HepG2 (cell line): ENCODE measurements at regions not wholly inside any gene's neighbourhood (a gene's known extent, or its start where the extent isn't known, plus 50 kb on each side); places are given as distances from the start of the nearest gene placed in this dataset.

Experiments
- ATAC-seq: fragments of 200-7000 bp; cut with Tn5 transposase; 3 replicates; pipeline ENCODE4 v1.9.1; 2020; ENCODE audit warnings: mild to moderate bottlenecking, moderate library complexity
- BruUV-seq: library from RNA; stranded (reverse); fragments of 400-500 nt; replicated peaks from 2 replicates; lab custom pipeline; 2021; lab: Mats Ljungman, UMichigan
- CTCF ChIA-PET: fragments of 300-600 bp; formaldehyde crosslinking; extraction: SDS; loops from one replicate; lab custom pipeline; 2021; ENCODE audit warnings: low total read pairs, inconsistent platforms, low intra/inter-chr PET ratio; lab: Yijun Ruan, JAX
- POLR2A ChIA-PET: fragments of 350-600 bp; sonication (Branson Sonifier 250); formaldehyde crosslinking; loops from one replicate; lab custom pipeline; 2020; ENCODE audit warnings: antibody characterized with exemption, inconsistent platforms; lab: Yijun Ruan, JAX
- DNase-seq: peaks from one replicate; pipeline ENCODE4 v3.0.0-alpha.2; 2015; ENCODE audit warnings: low spot score
- FAIRE-seq: peaks from 3 replicates; lab custom pipeline; 2011; peaks lifted over from hg19 to GRCh38; lab: Jason Lieb, UNC
- H2AFZ ChIP-seq: one replicate; pipeline ENCODE4 v1.6.1; 2011; ENCODE audit warnings: low read length, inconsistent platforms
- H3K27ac ChIP-seq: fragments of 300-600 bp; 3 replicates; pipeline ENCODE4 v1.8.0; 2011; ENCODE audit warnings: mixed run types, mild to moderate bottlenecking, mixed read lengths, low read length, inconsistent platforms; ENCODE audit not compliant: insufficient read depth; ENCODE audit errors: extremely low read length
- H3K27me3 ChIP-seq, 2 experiments: fragments of 200-600 bp in 1 of 2; 2 replicates in 1 of 2; 3 replicates in 1 of 2; pipeline versions ENCODE4 v1.6.0 to v1.8.0; 2011; ENCODE audit warnings: low read length in 2 of 2, mild to moderate bottlenecking in 2 of 2, moderate library complexity in 2 of 2, inconsistent platforms in 1 of 2; ENCODE audit not compliant: insufficient read depth in 2 of 2, control insufficient read depth in 1 of 2
- H3K36me3 ChIP-seq, 2 experiments: fragments of 200-600 bp in 1 of 2; replicated peaks in 1 of 2; 2 replicates in 1 of 2; 3 replicates in 1 of 2; pipeline versions ENCODE4 v1.5.1 to v1.8.0; 2011; ENCODE audit warnings: low read length in 2 of 2, inconsistent platforms in 1 of 2; ENCODE audit not compliant: insufficient read depth in 2 of 2, control insufficient read depth in 1 of 2
- H3K4me1 ChIP-seq: 2 replicates; pipeline ENCODE4 v1.5.1; 2012; ENCODE audit warnings: low read length, inconsistent platforms; ENCODE audit not compliant: insufficient read depth
- H3K4me2 ChIP-seq: 2 replicates; pipeline ENCODE4 v1.6.0; 2011; ENCODE audit warnings: low read depth, low read length, inconsistent platforms
- H3K4me3 ChIP-seq, 3 experiments: fragments of 200-600 bp in 1 of 3; sonication (generic), shearing (Covaris generic) in 1 of 3; replicated peaks in 1 of 3; 2 replicates each; pipeline ENCODE4 v1.5.1; 2011 to 2016; ENCODE audit warnings: low read length in 3 of 3, inconsistent platforms in 2 of 3, low read depth in 2 of 3, mild to moderate bottlenecking in 2 of 3, control low read depth in 1 of 3, mixed read lengths in 1 of 3; ENCODE audit not compliant: insufficient read depth in 1 of 3
- H3K79me2 ChIP-seq: one replicate; pipeline ENCODE4 v1.6.1; 2011; ENCODE audit warnings: low read length, inconsistent platforms; ENCODE audit not compliant: insufficient read depth
- H3K9ac ChIP-seq: 2 replicates; pipeline ENCODE4 v1.6.0; 2011; ENCODE audit warnings: mild to moderate bottlenecking, low read depth, low read length, inconsistent platforms; ENCODE audit not compliant: insufficient read depth
- H3K9me3 ChIP-seq: 2 replicates; pipeline ENCODE4 v1.5.1; 2012; ENCODE audit warnings: mild to moderate bottlenecking, low read length
- H4K20me1 ChIP-seq: 2 replicates; pipeline ENCODE4 v1.6.0; 2011; ENCODE audit warnings: inconsistent platforms, mild to moderate bottlenecking, low read length, moderate library complexity; ENCODE audit not compliant: insufficient read depth
- KDM2A ChIP-seq: sonication (generic); formaldehyde crosslinking; IDR thresholded peaks from 2 replicates; pipeline ENCODE4 v1.4.0; 2020; ENCODE audit warnings: low read depth, missing genetic modification reagents, borderline replicate concordance
- KDM4B ChIP-seq: sonication (generic); formaldehyde crosslinking; IDR thresholded peaks from 2 replicates; pipeline ENCODE4 v1.4.0; 2020; ENCODE audit warnings: missing genetic modification reagents
- NBN ChIP-seq: fragments of 450-650 bp; conservative IDR thresholded peaks from 2 replicates; pipeline ENCODE4 v1.6.1; 2017
- POLR2AphosphoS2 ChIP-seq: IDR thresholded peaks from 2 replicates; pipeline ENCODE4 v1.6.1; 2011; ENCODE audit warnings: low read depth, low read length, improper control_type of control experiment
- RFXAP ChIP-seq: sonication (generic); formaldehyde crosslinking; IDR thresholded peaks from 2 replicates; pipeline ENCODE4 v1.4.0; 2020; ENCODE audit warnings: missing genetic modification reagents, borderline replicate concordance
- SP2 ChIP-seq: sonication (generic); formaldehyde crosslinking; IDR thresholded peaks from 2 replicates; pipeline ENCODE4 v1.5.1; 2020; ENCODE audit warnings: mild to moderate bottlenecking, missing genetic modification reagents
- STAT5B ChIP-seq: sonication (generic); formaldehyde crosslinking; IDR thresholded peaks from 2 replicates; pipeline ENCODE4 v1.4.0; 2020; ENCODE audit warnings: missing genetic modification reagents
- TARDBP ChIP-seq: sonication (generic); formaldehyde crosslinking; IDR thresholded peaks from 2 replicates; pipeline ENCODE4 v1.8.0; 2022; ENCODE audit warnings: mild to moderate bottlenecking, missing genetic modification reagents
- ZBTB21 ChIP-seq: sonication (generic); formaldehyde crosslinking; IDR thresholded peaks from 2 replicates; pipeline ENCODE4 v1.4.0; 2020; ENCODE audit warnings: missing genetic modification reagents
- ZNF30 ChIP-seq: sonication (generic); formaldehyde crosslinking; IDR thresholded peaks from 2 replicates; pipeline ENCODE4 v1.5.0; 2020; ENCODE audit warnings: mild to moderate bottlenecking, missing genetic modification reagents
- ZNF329 ChIP-seq: sonication (generic); formaldehyde crosslinking; IDR thresholded peaks from 2 replicates; pipeline ENCODE4 v1.9.0; 2021; ENCODE audit warnings: low read depth, mild to moderate bottlenecking, missing genetic modification reagents
- ZNF451 ChIP-seq: sonication (generic); formaldehyde crosslinking; IDR thresholded peaks from 2 replicates; pipeline ENCODE4 v1.5.0; 2020; ENCODE audit warnings: mild to moderate bottlenecking, missing genetic modification reagents
- ZNF503 ChIP-seq: sonication (generic); formaldehyde crosslinking; IDR thresholded peaks from 2 replicates; pipeline ENCODE4 v1.4.0; 2020; ENCODE audit warnings: missing genetic modification reagents
- ZNF558 ChIP-seq: sonication (generic); formaldehyde crosslinking; IDR thresholded peaks from 2 replicates; pipeline ENCODE4 v1.9.0; 2022; ENCODE audit warnings: mild to moderate bottlenecking, missing genetic modification reagents, borderline replicate concordance
- ZNF562 ChIP-seq: sonication (generic); formaldehyde crosslinking; IDR thresholded peaks from 2 replicates; pipeline ENCODE4 v1.8.0; 2022; ENCODE audit warnings: missing genetic modification reagents, borderline replicate concordance
- ZNF749 ChIP-seq: sonication (generic); formaldehyde crosslinking; IDR thresholded peaks from 2 replicates; pipeline ENCODE4 v1.8.0; 2022; ENCODE audit warnings: mild to moderate bottlenecking, missing genetic modification reagents, moderate library complexity, borderline replicate concordance
- ZNF839 ChIP-seq: sonication (generic); formaldehyde crosslinking; IDR thresholded peaks from 2 replicates; pipeline ENCODE4 v1.4.0; 2020; ENCODE audit warnings: missing genetic modification reagents, mild to moderate bottlenecking, borderline replicate concordance
- WGBS: methylation state at CpG from one replicate; pipeline ENCODE4 v1.1.6; 2017; ENCODE audit warnings: low lambda C conversion rate; 5-methylcytosine and 5-hydroxymethylcytosine counted together
- in situ Hi-C: cut with HindIII; loops from 2 replicates; pipeline ENCODE4 v1.10.0; 2017; ENCODE audit warnings: low pct_unique_long_range_greater_than_20kb; ENCODE audit not compliant: extremely low pct_ligation_motif_present
- intact Hi-C: fragments of 100-400 bp; cut with micrococcal nuclease; formaldehyde crosslinking; loops from one replicate; pipeline ENCODE4 v1.10.0; 2022; ENCODE audit not compliant: unreplicated experiment
- TF ChIP-seq, protein P1 (sequence below): sonication (generic); formaldehyde crosslinking; conservative IDR thresholded peaks from 2 replicates; pipeline ENCODE4 v1.4.0; 2020; ENCODE audit warnings: missing genetic modification reagents

GRCh38 chr19:30266687-30267086, 105.5 kb upstream of the ZNF536 start:
- Histone ChIP-seq H3K9ac (no peak overlapping the region), H3K27me3 (peaks cover 5 to 32% of the 10 kb centered on the region in 2 experiments; a peak in 4 of 5 replicates), H3K4me1 (no peaks in the 10 kb centered on the region), H4K20me1 (no peaks in the 10 kb centered on the region), H3K27ac (no peak overlapping the region), H3K9me3 (no peaks in the 10 kb centered on the region), H3K79me2 (no peaks in the 10 kb centered on the region), H3K4me2 (no peak overlapping the region), H3K4me3 (no peak overlapping the region), H2AFZ (no peak overlapping the region), H3K36me3 (no peaks in the 10 kb centered on the region)
- POLR2A ChIA-PET = no interaction called here
- no TSS peak for BruUV-seq
- in situ Hi-C loops (no loop called here), intact Hi-C loops (no loop called here)
- TF ChIP-seq POLR2AphosphoS2 (no peak), ZNF562 (CRISPR knock-in tag) (no peak), KDM4B (CRISPR knock-in tag) (no peak), ZNF839 (CRISPR knock-in tag) (no peak)
- CTCF ChIA-PET = no interaction called here
- FAIRE-seq (no peak), DNase-seq (no peak), ATAC-seq (no peak)
- WGBS = 18% methylated on average over 6 of the region's 6 CpGs

DNA sequence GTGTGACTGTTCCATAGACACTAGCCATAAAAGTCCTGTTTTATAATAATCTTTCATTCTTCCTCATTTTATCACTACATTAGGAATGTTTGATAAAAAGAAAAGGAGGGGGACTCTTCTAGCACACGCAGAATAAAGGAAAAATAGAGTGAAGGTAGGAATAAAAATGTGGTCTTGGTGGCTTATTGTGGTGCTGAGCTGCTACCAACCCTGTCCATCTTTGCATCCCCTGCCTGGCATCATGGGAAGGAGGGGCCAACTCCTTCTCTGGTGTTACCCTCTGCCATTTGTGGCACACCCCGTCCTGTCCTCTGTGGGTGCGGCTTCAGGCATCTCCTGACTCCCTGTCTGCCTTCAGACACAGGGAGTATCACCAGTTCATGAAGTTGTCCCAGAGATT, 104.9 kb upstream of the ZNF536 start:
- Histone ChIP-seq H3K9ac (no peak overlapping the region), H3K27me3 (peaks cover 5 to 32% of the 10 kb centered on the region in 2 experiments; a peak in 4 of 5 replicates), H3K9me3 (no peaks in the 10 kb centered on the region), H4K20me1 (no peaks in the 10 kb centered on the region)
- WGBS = 20% methylated on average over 3 of the region's 3 CpGs
- CTCF ChIA-PET = no interaction called here
- in situ Hi-C loops = no loop called here
- no peak for TF ChIP-seq KDM2A
- TF ChIP-seq ZNF503 (CRISPR knock-in tag) = no peak
- no peak for TF ChIP-seq ZNF558 (CRISPR knock-in tag)
- no peak for TF ChIP-seq STAT5B (CRISPR knock-in tag)
- TF ChIP-seq TARDBP (CRISPR knock-in tag) = no peak
- TF ChIP-seq ZNF329 (CRISPR knock-in tag) = no peak
- no peak for TF ChIP-seq ZNF451
- no peak for TF ChIP-seq NBN
- no peak for TF ChIP-seq ZNF749 (CRISPR knock-in tag)
- no peak for TF ChIP-seq ZBTB21 (CRISPR knock-in tag)
- TF ChIP-seq RFXAP = no peak
- TF ChIP-seq ZNF30 (CRISPR knock-in tag) = no peak
- no peak for TF ChIP-seq SP2 (CRISPR knock-in tag)
- TF ChIP-seq, protein P1, sequence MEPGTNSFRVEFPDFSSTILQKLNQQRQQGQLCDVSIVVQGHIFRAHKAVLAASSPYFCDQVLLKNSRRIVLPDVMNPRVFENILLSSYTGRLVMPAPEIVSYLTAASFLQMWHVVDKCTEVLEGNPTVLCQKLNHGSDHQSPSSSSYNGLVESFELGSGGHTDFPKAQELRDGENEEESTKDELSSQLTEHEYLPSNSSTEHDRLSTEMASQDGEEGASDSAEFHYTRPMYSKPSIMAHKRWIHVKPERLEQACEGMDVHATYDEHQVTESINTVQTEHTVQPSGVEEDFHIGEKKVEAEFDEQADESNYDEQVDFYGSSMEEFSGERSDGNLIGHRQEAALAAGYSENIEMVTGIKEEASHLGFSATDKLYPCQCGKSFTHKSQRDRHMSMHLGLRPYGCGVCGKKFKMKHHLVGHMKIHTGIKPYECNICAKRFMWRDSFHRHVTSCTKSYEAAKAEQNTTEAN (CRISPR knock-in tag) = no peak
- TF ChIP-seq, all 625 proteins: peak for 0
- ATAC-seq (no peak), FAIRE-seq (no peak), DNase-seq (no peak)
- Histone ChIP-seq H3K4me2 (no peak overlapping the region), H3K36me3 (no peaks in the 10 kb centered on the region), H2AFZ (no peak overlapping the region), H3K27ac (no peak overlapping the region), H3K4me3 (no peak overlapping the region), H3K79me2 (no peaks in the 10 kb centered on the region), H3K4me1 (no peaks in the 10 kb centered on the region)
- POLR2A ChIA-PET = no interaction called here
- BruUV-seq = no TSS peak
- intact Hi-C loops = no loop called here
